Lung (tissue), 11 donors: ENCODE measurements at regions not wholly inside any gene's neighbourhood (a gene's known extent, or its start where the extent isn't known, plus 50 kb on each side); places are given as distances from the start of the nearest gene placed in this dataset.

ENCODE experiments used
- ATAC-seq: fragments of 200-7000 bp; cut with Tn5 transposase; one replicate; pipeline ENCODE4 v1.9.1; 2020; ENCODE audit warnings: moderate number of reproducible peaks; ENCODE audit not compliant: insufficient read depth, low FRiP score
- DNase-seq, 3 donors: peaks; one replicate each; pipeline ENCODE4 v3.0.0-alpha.2; 2013 to 2017
- H3K27ac ChIP-seq, 2 donors: one replicate each; pipeline ENCODE4 v1.5.1; 2013; ENCODE audit warnings: mild to moderate bottlenecking in 2 of 2, moderate library complexity in 2 of 2, control low read depth in 1 of 2, inconsistent platforms in 1 of 2, low read depth in 1 of 2, low read length in 1 of 2
- H3K27me3 ChIP-seq, 3 donors: one replicate each; pipeline ENCODE4 v1.5.1; 2013; ENCODE audit warnings: low read length in 2 of 3; ENCODE audit not compliant: control insufficient read depth in 3 of 3, insufficient read depth in 3 of 3
- H3K36me3 ChIP-seq, 4 donors: one replicate each; pipeline ENCODE4 v1.5.1; 2013; ENCODE audit warnings: low read length in 4 of 4, mild to moderate bottlenecking in 1 of 4, moderate library complexity in 1 of 4; ENCODE audit not compliant: control insufficient read depth in 4 of 4, insufficient read depth in 4 of 4
- H3K4me1 ChIP-seq, 5 donors: one replicate each; pipeline ENCODE4 v1.5.1; 2013; ENCODE audit warnings: low read length in 5 of 5, mild to moderate bottlenecking in 2 of 5, moderate library complexity in 1 of 5; ENCODE audit not compliant: control insufficient read depth in 5 of 5, insufficient read depth in 5 of 5
- H3K4me3 ChIP-seq: one replicate; pipeline ENCODE4 v1.5.1; 2013; ENCODE audit warnings: mild to moderate bottlenecking, control low read depth, moderate library complexity
- H3K9ac ChIP-seq, 2 donors: one replicate each; pipeline ENCODE4 v1.5.1; 2013; ENCODE audit warnings: low read length in 2 of 2, control low read depth in 1 of 2; ENCODE audit not compliant: insufficient read depth in 1 of 2
- H3K9me3 ChIP-seq, 4 donors: one replicate each; pipeline ENCODE4 v1.5.1; 2013; ENCODE audit warnings: low read length in 3 of 4, mild to moderate bottlenecking in 1 of 4, moderate library complexity in 1 of 4; ENCODE audit not compliant: control insufficient read depth in 4 of 4, insufficient read depth in 3 of 4
- WGBS, 2 donors: extraction: QIAGEN DNeasy Blood & Tissue Kit; methylation state at CpG; one replicate each; pipeline ENCODE4 v1.1.7; 2013; 5-methylcytosine and 5-hydroxymethylcytosine counted together
- TF ChIP-seq, protein P1 (sequence below): IDR thresholded peaks from 2 replicates; pipeline ENCODE4 v1.5.1; 2012; ENCODE audit warnings: mild to moderate bottlenecking; ENCODE audit errors: control extremely low read depth, extremely low read depth
- donor health status: control.
- donor health status: control.
- donor health status: Bipolar disorder and iron deficiency.
- donor health status: healthy.
- donor health status: DM: yes; HTN: yes; CAD: no.

DNA sequence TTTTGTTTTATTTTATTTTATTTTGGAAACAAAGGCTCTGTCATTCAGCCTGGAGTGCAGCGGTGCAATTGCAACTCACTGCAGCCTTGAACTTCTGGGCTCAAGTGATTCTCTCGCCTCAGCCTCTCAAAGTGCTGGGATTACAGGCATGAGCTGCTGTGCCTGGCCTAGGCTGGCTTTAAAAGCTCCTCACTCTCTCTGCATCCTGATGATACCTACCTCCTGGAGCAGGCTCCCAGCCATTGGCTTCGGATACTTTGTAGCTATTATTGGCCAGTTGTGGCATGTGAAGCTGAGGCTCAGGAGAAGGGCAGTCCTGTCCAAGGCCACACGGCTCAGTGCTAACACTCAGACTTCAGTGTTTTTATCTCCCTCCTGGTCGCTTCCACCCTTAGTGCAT is 158.0 kb downstream of the SEC14L1 start:
- 97 to 99% methylated on average over 5 of the region's 5 CpGs for WGBS, 2 donors
- TF ChIP-seq, protein P1, sequence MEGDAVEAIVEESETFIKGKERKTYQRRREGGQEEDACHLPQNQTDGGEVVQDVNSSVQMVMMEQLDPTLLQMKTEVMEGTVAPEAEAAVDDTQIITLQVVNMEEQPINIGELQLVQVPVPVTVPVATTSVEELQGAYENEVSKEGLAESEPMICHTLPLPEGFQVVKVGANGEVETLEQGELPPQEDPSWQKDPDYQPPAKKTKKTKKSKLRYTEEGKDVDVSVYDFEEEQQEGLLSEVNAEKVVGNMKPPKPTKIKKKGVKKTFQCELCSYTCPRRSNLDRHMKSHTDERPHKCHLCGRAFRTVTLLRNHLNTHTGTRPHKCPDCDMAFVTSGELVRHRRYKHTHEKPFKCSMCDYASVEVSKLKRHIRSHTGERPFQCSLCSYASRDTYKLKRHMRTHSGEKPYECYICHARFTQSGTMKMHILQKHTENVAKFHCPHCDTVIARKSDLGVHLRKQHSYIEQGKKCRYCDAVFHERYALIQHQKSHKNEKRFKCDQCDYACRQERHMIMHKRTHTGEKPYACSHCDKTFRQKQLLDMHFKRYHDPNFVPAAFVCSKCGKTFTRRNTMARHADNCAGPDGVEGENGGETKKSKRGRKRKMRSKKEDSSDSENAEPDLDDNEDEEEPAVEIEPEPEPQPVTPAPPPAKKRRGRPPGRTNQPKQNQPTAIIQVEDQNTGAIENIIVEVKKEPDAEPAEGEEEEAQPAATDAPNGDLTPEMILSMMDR: no peak
- ATAC-seq (no peak), DNase-seq (no peak)
- H3K27ac ChIP-seq: no peak overlapping the region
- H3K9ac ChIP-seq: no peak overlapping the region
- H3K9me3 ChIP-seq: peaks cover 0 to 7% (median 4%) of the 10 kb centered on the region in 4 donors
- H3K4me1 ChIP-seq: no peaks in the 10 kb centered on the region
- H3K27me3 ChIP-seq: no peaks in the 10 kb centered on the region
- H3K36me3 ChIP-seq: no peaks in the 10 kb centered on the region
- H3K4me3 ChIP-seq: no peak overlapping the region

- DNase-seq (no peak), ATAC-seq (no peak)
- no peaks in the 10 kb centered on the region for H3K27me3 ChIP-seq
- no peaks in the 10 kb centered on the region for H3K36me3 ChIP-seq
- TF ChIP-seq, protein P1: no peak
- peaks cover 0 to 7% (median 4%) of the 10 kb centered on the region in 4 donors for H3K9me3 ChIP-seq
- H3K4me3 ChIP-seq: no peak overlapping the region
- 95 to 96% methylated on average over 6 of the region's 6 CpGs for WGBS, 2 donors
- H3K4me1 ChIP-seq: peaks cover 0 to 2% (median 0%) of the 10 kb centered on the region in 5 donors
- no peak overlapping the region for H3K27ac ChIP-seq
- H3K9ac ChIP-seq: no peak overlapping the region
Measured at GRCh38 chr17:77299256-77300015, 158.7 kb downstream of the SEC14L1 start.

DNA sequence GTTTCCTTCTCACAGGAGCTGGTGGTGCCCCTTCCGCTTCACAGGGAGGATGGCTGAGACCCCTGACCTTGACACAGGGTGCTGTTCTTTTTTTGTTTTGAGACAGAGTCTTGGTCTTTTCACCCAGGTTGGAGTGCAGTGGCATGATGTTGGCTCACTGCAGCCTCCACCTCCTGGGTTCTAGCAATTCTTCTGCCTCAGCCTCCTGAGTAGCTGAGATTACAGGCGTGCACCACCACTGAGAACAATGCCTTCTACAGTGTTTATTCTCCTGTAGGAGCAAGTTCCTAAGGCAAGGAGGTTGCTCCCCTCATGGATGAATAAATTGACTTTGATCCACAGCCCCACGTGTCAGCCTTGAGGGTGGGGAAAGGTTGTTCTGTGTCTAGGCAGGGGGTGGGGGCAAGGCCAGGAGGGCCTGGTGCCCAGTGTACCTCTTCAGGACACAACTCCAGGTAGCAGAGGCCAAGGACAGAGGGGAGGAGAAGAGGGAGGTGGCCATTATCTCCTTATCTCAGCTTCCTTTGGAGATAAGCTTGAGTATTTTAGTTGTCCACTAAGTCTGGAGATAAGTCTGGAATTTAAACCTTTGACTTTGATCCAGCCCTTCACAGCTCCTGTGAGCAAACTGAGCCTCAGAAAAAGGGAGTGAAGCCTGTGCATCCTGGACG is 159.4 kb downstream of the SEC14L1 start:
- TF ChIP-seq, protein P1: no peak
- H3K27me3 ChIP-seq: no peaks in the 10 kb centered on the region
- no peaks in the 10 kb centered on the region for H3K36me3 ChIP-seq
- no peak overlapping the region for H3K27ac ChIP-seq
- H3K9ac ChIP-seq: no peak overlapping the region
- peaks cover 0 to 6% (median 0%) of the 10 kb centered on the region in 5 donors for H3K4me1 ChIP-seq
- ATAC-seq (no peak), DNase-seq (no peak)
- no peak overlapping the region for H3K4me3 ChIP-seq
- 77 to 84% methylated on average over 4 of the region's 4 CpGs for WGBS, 2 donors
- H3K9me3 ChIP-seq: peaks cover 0 to 7% (median 4%) of the 10 kb centered on the region in 4 donors
